ENCODE measurements at regions not wholly inside any gene's neighbourhood (a gene's known extent, or its start where the extent isn't known, plus 50 kb on each side); places are given as distances from the start of the nearest gene placed in this dataset.
"Not testable (repeated sequence)": the region's sequence is repeated elsewhere in the genome, so short reads cannot be mapped to it uniquely, and the experiment has no call there.

GRCh38 chr12:40431169-40431568 lies 206.4 kb downstream of the LRRK2 start:
- DNase-seq: no peak

- no peak for DNase-seq
Measured at GRCh38 chr12:40435251-40435650, 210.5 kb downstream of the LRRK2 start.

GRCh38 chr12:40435951-40436350 lies 211.2 kb downstream of the LRRK2 start:
- DNase-seq: no peak

DNA sequence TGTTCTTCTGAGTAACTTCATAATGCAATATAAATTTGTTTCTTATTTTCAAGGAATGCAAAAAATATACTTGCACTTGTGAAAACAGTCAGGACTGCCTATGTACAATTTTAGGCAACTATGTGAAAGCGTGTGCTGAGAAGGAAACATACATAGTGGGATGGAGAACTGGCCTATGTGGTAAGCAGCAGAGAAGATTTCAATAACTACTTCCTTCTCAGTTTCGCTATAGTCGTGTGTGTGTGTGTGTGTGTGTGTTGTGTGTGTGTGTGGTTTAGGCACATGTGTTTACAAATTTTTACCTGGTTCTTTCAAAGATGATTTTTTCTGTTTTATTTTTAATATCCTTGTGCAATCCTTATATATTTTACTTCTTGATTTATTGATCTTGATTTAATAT lies 211.8 kb downstream of the LRRK2 start:
- no peak for DNase-seq

- DNase-seq: no peak
Measured at GRCh38 chr12:40439771-40440492, 215.1 kb downstream of the LRRK2 start.

GRCh38 chr12:40444174-40444573 lies 219.4 kb downstream of the LRRK2 start:
- DNase-seq: no peak

DNA sequence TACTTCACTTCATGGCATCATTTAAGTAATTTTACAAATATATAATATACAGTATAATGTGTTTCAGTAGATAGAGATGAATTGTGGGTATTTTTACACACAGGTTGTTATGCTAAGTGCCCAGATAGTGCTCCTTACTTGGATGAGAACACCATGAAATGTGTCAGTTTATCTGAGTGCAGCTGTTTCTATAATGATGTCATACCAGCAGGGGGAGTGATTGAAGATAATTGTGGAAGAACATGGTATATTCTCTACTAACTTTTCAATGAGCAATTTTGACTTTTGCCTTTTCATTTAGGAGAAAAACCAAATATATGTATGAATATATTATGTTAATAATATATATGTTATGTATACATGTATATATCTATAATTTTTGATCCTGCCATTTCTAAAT lies 221.6 kb downstream of the LRRK2 start:
- no peak for DNase-seq

- not testable (repeated sequence) for DNase-seq
Measured at GRCh38 chr12:40448523-40448922, 223.7 kb downstream of the LRRK2 start.

GRCh38 chr12:40451661-40452060 lies 226.9 kb downstream of the LRRK2 start:
- no peak for DNase-seq

GRCh38 chr12:40464121-40464520 lies 228.1 kb upstream of the CNTN1 start:
- DNase-seq: no peak

DNA sequence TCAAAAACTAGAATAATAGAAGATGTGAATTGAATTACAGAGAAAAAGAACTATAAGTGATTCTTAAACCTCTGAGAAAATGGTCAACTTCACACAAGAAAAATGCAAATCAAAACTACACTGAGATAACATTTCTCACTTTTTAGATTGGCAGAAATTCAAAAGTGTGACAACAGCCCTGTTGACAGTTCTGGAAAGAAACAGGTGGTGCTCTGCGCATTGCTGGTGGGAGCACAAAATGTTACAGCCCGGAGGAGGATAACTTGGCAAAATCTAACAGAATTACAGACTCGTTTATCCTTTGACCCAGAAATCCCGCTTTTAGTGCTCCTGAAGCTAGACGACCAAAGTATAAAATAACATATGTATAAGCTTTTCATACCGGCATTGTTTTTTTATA lies 222.5 kb upstream of the CNTN1 start:
- DNase-seq: no peak

DNA sequence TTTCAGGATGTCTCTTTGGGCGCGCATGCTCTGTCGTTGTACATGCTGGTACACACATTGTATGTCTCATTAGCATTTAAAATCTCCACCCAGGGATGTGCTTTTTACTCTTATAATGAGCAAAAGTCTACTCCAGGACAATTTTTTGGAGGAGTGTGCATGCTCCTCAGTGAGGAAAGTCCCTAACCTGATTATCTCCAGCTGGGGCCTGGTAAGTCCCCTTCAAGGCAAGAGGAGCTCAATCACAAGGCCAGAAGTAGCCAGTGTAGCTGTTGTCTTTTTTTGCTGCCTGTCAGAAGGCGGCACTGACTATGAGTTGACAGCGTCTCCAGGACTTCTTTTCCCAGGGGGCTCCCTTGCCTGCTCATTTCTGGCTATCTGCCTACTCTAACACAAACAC lies 218.3 kb upstream of the CNTN1 start:
- DNase-seq: no peak

GRCh38 chr12:40474630-40475029 lies 217.6 kb upstream of the CNTN1 start:
- no peak for DNase-seq

GRCh38 chr12:40499856-40500255 lies 192.4 kb upstream of the CNTN1 start:
- DNase-seq: no peak

DNA sequence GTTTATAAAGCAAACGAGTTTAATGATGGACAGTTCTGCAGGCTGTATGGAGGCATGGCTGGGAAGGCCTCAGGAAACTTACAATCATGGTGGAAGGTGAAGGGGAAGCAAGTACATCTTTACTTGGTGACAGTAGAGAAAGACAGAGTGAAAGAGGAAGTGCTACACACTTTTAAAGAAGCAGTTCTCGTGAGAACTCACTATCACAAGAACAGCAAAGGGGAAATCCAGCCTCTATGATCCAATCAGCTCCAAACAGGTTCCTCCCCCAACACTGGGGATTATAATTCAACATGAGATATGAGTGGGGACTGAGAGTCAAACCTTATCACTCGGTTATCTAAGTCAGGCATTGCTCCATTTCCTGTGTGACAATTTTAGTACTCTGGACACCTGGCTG lies 189.9 kb upstream of the CNTN1 start:
- DNase-seq: no peak

DNA sequence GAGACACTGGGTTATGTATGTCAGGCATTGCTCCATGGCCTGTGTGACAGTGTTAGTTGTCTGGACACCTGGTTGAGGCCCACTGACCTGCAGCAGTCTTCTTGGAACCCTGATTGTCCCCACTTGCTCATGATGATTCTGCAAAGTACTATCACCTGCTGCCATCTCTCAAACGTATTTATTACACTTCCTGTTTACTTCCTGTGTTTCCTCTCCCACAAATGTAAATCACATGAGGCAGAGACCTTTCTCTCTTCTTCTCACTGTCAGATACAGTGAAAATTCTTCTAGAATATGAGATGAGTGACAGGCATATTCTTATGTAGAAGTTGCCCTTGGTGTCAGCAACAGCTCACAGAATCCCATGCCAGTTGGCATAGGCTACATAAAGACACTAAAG lies 186.9 kb upstream of the CNTN1 start:
- no peak for DNase-seq

GRCh38 chr12:40508421-40508820 lies 183.8 kb upstream of the CNTN1 start:
- no peak for DNase-seq

- no peak for DNase-seq
Measured at GRCh38 chr12:40511341-40511740, 180.9 kb upstream of the CNTN1 start.

DNA sequence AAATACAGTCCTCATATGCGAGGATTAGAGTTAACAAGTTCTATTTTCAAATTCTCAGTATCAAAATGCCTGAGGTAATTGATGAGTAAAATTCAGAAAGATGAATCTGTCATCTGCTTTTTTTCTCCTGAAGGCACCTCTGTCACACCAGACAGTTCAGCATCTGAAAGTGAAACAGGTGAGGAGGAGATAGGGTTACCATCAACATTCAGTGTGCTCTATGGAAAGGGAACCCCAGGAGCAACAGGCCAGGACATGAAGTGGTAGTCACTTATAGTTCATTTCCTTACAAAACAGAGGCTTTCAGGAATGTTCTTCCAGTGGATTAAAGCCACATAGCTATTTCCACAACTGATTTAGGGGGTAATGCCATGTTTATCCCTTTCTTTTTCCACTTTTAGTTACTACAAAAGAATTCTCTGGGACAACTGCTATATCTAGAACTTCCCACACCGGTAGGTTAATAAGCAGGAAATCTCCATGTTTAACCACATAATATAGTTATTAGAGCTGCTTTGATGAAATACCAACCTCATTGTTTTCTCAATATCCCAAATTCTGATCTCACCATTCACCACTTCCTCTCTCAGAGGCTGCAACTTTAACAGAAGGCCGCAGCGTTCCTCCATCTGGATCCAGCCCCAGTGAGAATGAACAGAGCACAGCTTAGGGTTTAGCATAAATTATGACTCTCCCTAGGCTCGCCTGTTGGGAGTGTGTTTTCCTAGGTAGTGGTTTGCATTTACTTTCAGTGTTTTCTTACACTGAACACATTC lies 177.0 kb upstream of the CNTN1 start:
- no peak for DNase-seq

- no peak for DNase-seq
Measured at GRCh38 chr12:40522837-40523236, 169.4 kb upstream of the CNTN1 start.

GRCh38 chr12:40525054-40525453 lies 167.2 kb upstream of the CNTN1 start:
- DNase-seq: no peak

GRCh38 chr12:40534828-40535227 lies 157.4 kb upstream of the CNTN1 start:
- no peak for DNase-seq

GRCh38 chr12:40551466-40551865 lies 140.8 kb upstream of the CNTN1 start:
- no peak for DNase-seq

- no peak for DNase-seq
Measured at GRCh38 chr12:40552868-40553267, 139.4 kb upstream of the CNTN1 start.

GRCh38 chr12:40557980-40558379 lies 134.3 kb upstream of the CNTN1 start:
- no peak for DNase-seq
